HG02852 (cell line): ENCODE measurements at regions not wholly inside any gene's neighbourhood (a gene's known extent, or its start where the extent isn't known, plus 50 kb on each side); places are given as distances from the start of the nearest gene placed in this dataset.

ENCODE experiments used
- ATAC-seq: cut with Tn5 transposase; IDR thresholded peaks from one replicate; pipeline ENCODE4 v1.9.1; 2021; ENCODE audit warnings: mild to moderate bottlenecking, moderate library complexity; ENCODE audit not compliant: unreplicated experiment

DNA sequence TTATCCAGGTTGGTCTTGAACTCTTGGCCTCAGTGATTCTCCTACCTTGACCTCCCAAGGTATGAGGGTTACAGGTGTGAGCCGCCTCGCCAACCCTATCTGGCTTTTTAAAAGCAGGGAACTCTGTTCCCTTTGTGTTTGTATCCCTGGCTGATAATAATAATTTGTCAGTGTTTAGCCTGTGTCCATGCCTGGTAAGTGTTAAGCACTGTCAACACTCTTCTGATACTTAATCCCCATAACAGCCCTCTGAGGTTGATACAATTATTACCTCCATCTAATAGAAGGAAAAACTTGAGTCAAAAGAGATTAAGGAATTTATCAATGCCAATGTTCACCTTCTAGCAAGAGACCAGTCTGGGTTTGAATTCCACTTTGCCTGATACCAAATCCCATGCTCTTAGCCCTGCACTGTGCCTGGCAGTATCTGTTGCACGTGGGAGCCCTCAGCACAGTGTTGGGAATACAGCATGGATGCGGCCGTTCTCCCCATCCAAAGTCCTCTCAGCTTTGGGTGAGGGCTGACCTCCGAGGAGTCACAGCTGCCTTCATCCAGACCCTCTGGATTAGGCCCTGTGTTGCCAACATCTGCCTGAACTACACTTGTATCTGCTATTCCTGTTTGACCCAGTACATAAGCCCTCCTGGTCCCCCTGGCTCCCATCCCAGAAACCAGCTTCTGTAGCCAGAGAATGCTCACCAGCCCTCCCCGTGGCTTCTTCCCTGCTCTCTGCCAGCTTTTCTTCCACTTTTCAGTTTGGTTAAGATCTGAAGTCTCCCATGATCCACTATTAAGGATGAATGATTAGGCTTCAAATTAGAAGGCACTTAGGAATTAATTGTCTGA is 335.6 kb upstream of the ASIC2 start:
- no peak for ATAC-seq

GRCh38 chr17:33633446-33633845 is 340.4 kb upstream of the ASIC2 start:
- ATAC-seq: no peak

- ATAC-seq: no peak
Measured at GRCh38 chr17:33637534-33637933, 344.4 kb upstream of the ASIC2 start.

DNA sequence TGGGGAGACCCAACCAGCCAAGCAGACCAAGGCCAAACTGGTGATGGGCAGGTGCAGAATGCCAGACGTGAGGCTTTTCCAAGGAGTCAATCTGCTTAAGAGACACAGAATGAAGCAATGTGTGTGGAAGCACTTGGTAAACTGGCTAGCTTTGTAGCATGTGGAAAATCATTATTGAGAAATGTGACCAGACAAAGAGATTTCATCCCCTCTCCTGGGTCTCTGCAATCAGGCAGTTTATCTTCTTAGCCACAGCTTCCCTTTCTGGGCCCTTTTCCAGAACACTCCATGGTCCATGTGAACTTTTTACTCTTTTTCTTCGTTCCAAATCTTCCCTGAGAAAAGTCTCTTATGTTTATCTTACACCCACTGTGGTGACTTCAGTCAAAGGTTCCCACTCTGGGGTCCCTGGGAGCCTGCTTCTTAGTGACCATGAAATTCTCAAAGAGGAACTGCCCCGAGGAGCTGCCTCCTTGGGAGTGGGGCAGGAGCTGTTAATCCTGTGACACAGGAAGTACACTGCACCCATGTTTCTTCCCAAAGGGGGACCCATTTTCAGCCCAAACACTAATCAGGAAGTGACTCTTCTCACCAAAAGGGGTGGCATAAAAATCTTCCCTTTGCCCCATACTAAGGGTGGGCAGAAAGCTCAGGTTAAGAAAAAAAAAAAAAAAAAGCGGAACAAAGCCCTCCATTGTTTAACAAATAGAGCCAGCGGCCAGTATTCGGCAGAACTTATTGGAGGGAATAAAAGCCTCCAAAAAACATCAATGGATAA is 346.2 kb upstream of the ASIC2 start:
- no peak for ATAC-seq

GRCh38 chr17:33640629-33641028 is 347.5 kb upstream of the ASIC2 start:
- no peak for ATAC-seq

- ATAC-seq: no peak
Measured at GRCh38 chr17:33642002-33642401, 348.9 kb upstream of the ASIC2 start.

- no peak for ATAC-seq
Measured at GRCh38 chr17:33647956-33648355, 354.9 kb upstream of the ASIC2 start.

DNA sequence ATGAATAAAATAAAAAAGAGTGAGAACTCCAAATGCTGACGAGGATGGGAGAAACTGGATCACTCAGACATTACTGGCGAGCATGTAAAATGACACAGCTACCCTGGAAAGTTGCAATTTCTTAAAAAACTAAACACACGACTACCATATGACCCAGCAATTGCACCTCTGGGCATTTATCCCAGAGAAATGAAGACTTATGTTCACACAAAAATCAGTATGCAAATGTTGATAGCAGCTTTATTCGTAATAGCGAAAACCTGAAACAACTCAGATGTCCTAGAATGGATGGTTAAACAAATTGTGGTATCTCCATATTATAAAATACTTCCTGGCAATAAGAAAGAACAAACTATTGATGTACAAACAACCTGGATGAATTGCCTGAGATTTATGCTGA is 357.2 kb upstream of the ASIC2 start:
- ATAC-seq: no peak

- ATAC-seq: no peak
Measured at GRCh38 chr17:33651686-33652085, 358.6 kb upstream of the ASIC2 start.

- no peak for ATAC-seq
Measured at GRCh38 chr17:33652731-33653398, 359.8 kb upstream of the ASIC2 start.

DNA sequence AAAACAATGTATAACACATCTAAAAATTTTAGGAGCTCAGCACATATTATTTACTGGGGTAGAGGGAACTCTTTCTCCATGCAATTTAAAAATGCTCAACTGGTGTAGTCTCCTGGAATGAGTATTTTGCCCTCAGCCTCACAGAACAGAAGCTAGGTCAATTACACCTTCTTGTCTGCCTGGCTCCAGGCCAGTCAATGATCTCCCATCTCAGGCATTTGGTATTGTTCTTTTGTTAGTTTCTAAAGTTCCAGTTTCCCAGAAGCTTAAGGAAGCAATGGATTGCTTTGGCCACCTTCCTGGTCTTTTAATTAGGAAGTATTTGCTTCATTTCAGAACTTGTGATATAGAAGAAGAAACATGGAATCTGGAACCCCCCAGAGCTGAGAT is 360.3 kb upstream of the ASIC2 start:
- ATAC-seq: no peak

DNA sequence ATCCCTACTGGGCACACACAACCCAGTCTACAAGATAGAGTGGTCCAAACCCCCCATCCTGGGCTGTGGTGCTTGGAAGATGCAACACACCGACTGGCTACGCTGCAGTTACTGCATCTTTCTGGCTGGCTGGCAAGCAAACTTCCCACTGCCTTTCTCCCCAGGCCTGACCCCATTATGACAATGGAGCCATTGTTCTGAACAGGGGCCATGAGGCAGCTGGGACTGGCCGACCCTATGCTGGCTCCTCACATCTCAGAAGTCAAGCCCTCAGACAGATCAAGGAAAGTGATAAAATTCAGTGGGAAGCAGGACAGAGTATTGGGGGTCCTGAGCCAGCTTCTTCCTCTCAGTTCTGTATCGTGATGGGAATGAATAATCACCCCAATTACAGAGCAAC is 364.1 kb upstream of the ASIC2 start:
- no peak for ATAC-seq

DNA sequence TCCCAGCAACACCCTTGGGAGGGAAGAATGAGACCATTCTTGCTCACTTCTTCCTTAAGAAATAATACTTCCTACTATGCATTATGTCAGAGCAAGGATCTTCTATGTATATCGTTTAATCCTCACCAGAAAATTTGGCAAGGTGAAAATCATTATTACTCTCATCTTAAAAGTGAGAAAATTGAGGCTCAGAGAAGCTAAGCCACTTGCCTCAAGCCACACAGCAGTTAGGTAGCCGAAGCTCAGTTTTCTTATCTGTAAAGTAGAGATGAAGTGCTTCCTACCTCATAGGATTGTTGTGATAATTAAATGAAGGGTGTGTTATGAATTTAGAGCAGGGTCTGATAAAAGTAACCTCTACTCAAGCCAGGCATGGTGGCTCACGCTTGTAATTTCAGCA is 368.9 kb upstream of the ASIC2 start:
- no peak for ATAC-seq

- ATAC-seq: no peak
Measured at GRCh38 chr17:33664116-33664840, 371.2 kb upstream of the ASIC2 start.

DNA sequence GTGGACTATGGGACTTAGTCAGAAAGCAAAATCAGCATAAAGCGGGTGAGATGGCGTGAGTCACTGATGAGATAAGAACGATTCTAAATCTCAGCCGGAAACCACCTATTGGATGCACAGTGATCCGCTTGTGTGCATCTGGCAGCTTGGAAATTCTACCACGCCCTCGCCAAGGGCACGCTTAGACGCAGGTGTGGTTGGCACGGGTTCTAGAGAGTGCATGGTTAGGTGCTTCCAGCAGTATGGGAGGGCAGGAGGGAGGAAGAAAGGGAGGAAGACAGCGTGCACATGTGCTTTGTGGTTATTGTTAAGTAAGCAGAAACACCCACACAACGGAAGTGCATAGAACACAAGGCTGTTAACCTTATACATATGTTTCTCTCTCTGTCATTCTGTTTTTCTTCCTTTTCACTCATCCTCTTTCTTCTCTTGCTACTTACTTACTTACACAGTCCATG is 374.0 kb upstream of the ASIC2 start:
- peak; percentile 65 for ATAC-seq

DNA sequence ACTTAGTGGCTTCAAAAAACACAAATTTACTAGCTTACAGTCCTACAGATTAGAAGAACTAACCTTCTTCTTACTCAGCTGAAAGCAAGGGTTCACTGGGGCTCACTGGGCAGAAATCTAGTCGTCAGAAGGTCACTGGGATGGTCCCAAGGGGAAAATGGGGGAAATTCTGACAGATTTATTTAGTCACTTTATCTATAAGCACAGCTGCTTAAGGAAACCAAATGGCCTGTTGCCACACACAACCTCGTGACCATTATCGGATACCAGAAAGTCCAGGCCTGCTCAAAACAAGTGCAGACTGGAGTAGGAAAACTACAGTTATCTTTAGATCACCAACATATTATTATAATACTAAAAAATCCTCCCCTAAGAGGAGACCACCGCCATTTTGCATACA is 374.6 kb upstream of the ASIC2 start:
- peak; percentile 18 for ATAC-seq

- ATAC-seq: no peak
Measured at GRCh38 chr17:33668516-33668915, 375.4 kb upstream of the ASIC2 start.

- ATAC-seq: no peak
Measured at GRCh38 chr17:33671491-33671890, 378.4 kb upstream of the ASIC2 start.

DNA sequence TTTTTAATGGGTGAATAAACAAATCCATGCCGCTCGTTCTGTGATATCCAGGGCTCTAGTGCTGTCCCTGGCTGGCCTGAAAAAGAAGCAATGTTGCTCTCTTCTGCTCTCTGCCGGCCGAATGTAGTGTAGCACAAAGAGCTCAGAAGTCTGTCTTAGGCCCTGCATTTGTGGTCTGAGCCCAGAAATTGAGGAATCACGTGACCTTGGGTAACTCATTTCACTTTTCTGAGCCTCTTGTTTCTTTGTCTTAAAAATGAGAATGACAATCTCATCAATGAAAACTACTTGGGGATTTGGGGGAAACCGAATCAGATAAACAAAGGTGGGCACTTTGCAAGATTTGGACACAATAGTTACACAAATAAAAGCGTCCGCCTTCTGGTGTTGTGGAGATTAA is 381.6 kb upstream of the ASIC2 start:
- ATAC-seq: no peak

DNA sequence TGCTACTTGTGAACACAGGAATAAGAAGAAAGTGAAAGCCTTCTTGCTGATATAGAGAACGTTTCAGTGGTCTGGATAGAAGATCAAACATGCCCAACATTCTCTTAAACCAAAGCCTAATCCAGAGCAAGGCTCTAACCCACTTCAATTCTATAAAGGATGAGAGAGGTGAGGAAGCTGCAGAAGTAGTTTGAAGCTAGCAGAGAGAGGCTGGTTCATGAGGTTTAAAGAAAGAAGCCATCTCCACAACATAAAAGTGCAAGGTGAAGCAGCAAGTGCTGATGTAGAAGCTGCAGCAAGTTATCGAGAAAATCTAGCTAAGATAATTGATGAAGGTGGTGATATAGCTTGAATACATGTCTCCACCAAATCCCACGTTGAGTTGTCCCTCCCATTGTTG is 383.3 kb upstream of the ASIC2 start:
- no peak for ATAC-seq

- no peak for ATAC-seq
Measured at GRCh38 chr17:33679595-33679994, 386.5 kb upstream of the ASIC2 start.
